A673 (cell line): ENCODE measurements at regions not wholly inside any gene's neighbourhood (a gene's known extent, or its start where the extent isn't known, plus 50 kb on each side); places are given as distances from the start of the nearest gene placed in this dataset.

Experiments
- EZH2 ChIP-seq: fragments of 200-600 bp; sonication (generic); IDR thresholded peaks from 2 replicates; pipeline ENCODE4 v1.6.1; 2017; ENCODE audit warnings: borderline replicate concordance, low read depth, mild to moderate bottlenecking, mixed read lengths, antibody characterized with exemption, low read length; ENCODE audit not compliant: poor library complexity, severe bottlenecking
- TF ChIP-seq, protein P1 (sequence below): fragments of 300-800, 200-600 bp; sonication (generic); conservative IDR thresholded peaks from 2 replicates; pipeline ENCODE4 v1.5.1; 2017; ENCODE audit warnings: low read depth, mild to moderate bottlenecking, antibody characterized with exemption, low read length, moderate library complexity, mixed read lengths

DNA sequence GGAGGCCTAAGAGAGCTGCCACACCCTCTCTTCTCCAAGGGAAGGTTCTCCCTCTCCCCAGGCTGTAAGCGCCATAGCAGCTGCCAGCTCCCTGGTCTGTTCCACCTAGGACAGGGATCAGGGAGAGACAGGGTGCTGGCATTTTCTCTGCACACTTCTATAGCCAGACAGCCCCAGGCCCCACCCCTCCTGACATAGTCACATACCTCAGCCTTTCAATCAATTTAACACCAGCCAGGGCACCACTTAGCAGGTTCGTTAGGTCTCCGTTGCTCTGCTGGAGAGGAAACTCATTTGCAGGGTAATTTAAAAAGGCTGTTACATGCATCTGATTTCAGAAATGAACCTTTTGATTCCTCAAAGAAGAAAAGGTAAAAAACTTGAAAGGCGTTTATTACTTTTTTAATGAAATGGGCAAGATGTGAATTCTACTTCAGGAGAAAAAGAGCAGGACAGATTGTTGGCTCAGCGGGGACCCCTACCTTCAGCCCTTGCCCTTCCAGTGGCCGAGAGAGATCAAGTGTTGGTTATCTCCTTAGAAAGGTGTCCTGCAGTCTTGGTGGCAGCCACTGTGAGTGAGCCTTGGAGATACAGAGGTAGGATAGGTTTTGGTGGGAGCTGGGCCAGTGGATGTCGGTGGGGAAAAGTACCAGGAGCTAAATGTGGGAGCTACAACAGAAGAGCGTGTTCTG is 180.5 kb upstream of the GALNT17 start:
- TF ChIP-seq, protein P1, sequence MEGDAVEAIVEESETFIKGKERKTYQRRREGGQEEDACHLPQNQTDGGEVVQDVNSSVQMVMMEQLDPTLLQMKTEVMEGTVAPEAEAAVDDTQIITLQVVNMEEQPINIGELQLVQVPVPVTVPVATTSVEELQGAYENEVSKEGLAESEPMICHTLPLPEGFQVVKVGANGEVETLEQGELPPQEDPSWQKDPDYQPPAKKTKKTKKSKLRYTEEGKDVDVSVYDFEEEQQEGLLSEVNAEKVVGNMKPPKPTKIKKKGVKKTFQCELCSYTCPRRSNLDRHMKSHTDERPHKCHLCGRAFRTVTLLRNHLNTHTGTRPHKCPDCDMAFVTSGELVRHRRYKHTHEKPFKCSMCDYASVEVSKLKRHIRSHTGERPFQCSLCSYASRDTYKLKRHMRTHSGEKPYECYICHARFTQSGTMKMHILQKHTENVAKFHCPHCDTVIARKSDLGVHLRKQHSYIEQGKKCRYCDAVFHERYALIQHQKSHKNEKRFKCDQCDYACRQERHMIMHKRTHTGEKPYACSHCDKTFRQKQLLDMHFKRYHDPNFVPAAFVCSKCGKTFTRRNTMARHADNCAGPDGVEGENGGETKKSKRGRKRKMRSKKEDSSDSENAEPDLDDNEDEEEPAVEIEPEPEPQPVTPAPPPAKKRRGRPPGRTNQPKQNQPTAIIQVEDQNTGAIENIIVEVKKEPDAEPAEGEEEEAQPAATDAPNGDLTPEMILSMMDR = no peak
- TF ChIP-seq EZH2 = no peak
